ENCODE measurements at regions not wholly inside any gene's neighbourhood (a gene's known extent, or its start where the extent isn't known, plus 50 kb on each side); places are given as distances from the start of the nearest gene placed in this dataset.

GRCh38 chr16:72612718-72613117 lies 435.2 kb downstream of the ZFHX3 start:
- CTCF ChIA-PET (ENCODE audit: partially characterized antibody): interaction anchor here (0.6 to 1.7 kb wide), 2 partner anchors 220 to 993 kb away, joined by 3 to 4 read pairs; no protein-coding TSS in a partner anchor
- H3K23ac ChIP-seq (ENCODE audit: insufficient read length): no peak overlapping the region
- no peak for TF ChIP-seq NANOG (IDR thresholded peaks at IDR 0.05; ENCODE audit: insufficient read depth, low read depth, low read length, poor library complexity, severe bottlenecking)
- TF ChIP-seq CBX8 (IDR thresholded peaks at IDR 0.05; ENCODE audit: borderline replicate concordance, low read depth, low read length): no peak
- no peak for TF ChIP-seq MAFK (IDR thresholded peaks at IDR 0.05; ENCODE audit: low read depth, low read length)
- TF ChIP-seq GTF2F1 (IDR thresholded peaks at IDR 0.05; ENCODE audit: borderline replicate concordance, low read depth, low read length): no peak
- TF ChIP-seq JUND (IDR thresholded peaks at IDR 0.05; ENCODE audit: low read length): no peak

More at GRCh38 chr16:72612718-72613117, 435.2 kb downstream of the ZFHX3 start:
- H2AK5ac ChIP-seq (ENCODE audit: low read depth, low read length): no peak overlapping the region
- no peak overlapping the region for H2BK12ac ChIP-seq (ENCODE audit: low read depth, low read length)
- no peak overlapping the region for H3K9ac ChIP-seq (replicated peaks in 1 of 4; ENCODE audit: extremely low read depth in 1 of 4, low read depth in 3 of 4, low read length in 3 of 4)
- H4K8ac ChIP-seq (ENCODE audit: extremely low read depth, insufficient read depth, low read length): no peak overlapping the region
- no peak overlapping the region for H3K27ac ChIP-seq (ENCODE audit: low read depth, low read length)
- H4K91ac ChIP-seq (replicated peaks; ENCODE audit: insufficient read length, low read length): no peak overlapping the region
- POLR2A ChIA-PET (ENCODE audit: partially characterized antibody): no interaction called here
- no peak overlapping the region for H3K4ac ChIP-seq (replicated peaks; ENCODE audit: insufficient read length, low read depth, low read length)
- H3K4me3 ChIP-seq (ENCODE audit: extremely low read depth in 1 of 4, insufficient read depth in 2 of 4, low read depth in 3 of 4, low read length in 4 of 4): no peak overlapping the region
- H2BK20ac ChIP-seq (ENCODE audit: low read length): no peak overlapping the region
- no peak overlapping the region for H4K5ac ChIP-seq (ENCODE audit: insufficient read length, low read depth, low read length)
- no peak overlapping the region for H3K4me2 ChIP-seq (ENCODE audit: insufficient read depth in 1 of 2, low read depth in 2 of 2, low read length in 2 of 2)
- no peaks in the 10 kb centered on the region for H3K23me2 ChIP-seq (ENCODE audit: low read depth, low read length)
- peaks cover 0 to 3% (median 3%) of the 10 kb centered on the region in 4 experiments; a peak in 3 of 7 replicates for H3K4me1 ChIP-seq (replicated peaks in 1 of 4; ENCODE audit: control insufficient read depth in 3 of 4, insufficient read depth in 4 of 4, low read length in 3 of 4)
- 0 out of 2 replicates have a peak, but pooled peaks cover 2% of the 10 kb centered on the region for H3K79me1 ChIP-seq (ENCODE audit: low read depth, low read length)
- no peaks in the 10 kb centered on the region for H4K20me1 ChIP-seq (replicated peaks in 1 of 2; ENCODE audit: control insufficient read depth in 1 of 2, insufficient read depth in 2 of 2, low read length in 2 of 2)
- FAIRE-seq (no peak), DNase-seq (ENCODE audit: low read depth in 1 of 2, low spot score in 2 of 2) (no peak)
- no peak overlapping the region for H3K14ac ChIP-seq (ENCODE audit: insufficient read length)
- no peaks in the 10 kb centered on the region; a peak in 1 of 4 replicates for H3K9me3 ChIP-seq (ENCODE audit: insufficient read depth in 2 of 2, low read depth in 1 of 2, low read length in 1 of 2)
- no peak overlapping the region for H3K56ac ChIP-seq (replicated peaks; ENCODE audit: insufficient read length, low read depth, low read length)
- no peak overlapping the region for H2BK5ac ChIP-seq (ENCODE audit: low read depth, low read length)
- H3K36me3 ChIP-seq (ENCODE audit: control insufficient read depth in 2 of 4, insufficient read depth in 4 of 4, low read length in 3 of 4): peaks cover 0 to 7% (median 0%) of the 10 kb centered on the region in 4 experiments; a peak in 2 of 8 replicates
- H3K79me2 ChIP-seq (ENCODE audit: control insufficient read depth in 1 of 2, insufficient read depth in 2 of 2, low read length in 2 of 2): peaks cover 0 to 3% of the 10 kb centered on the region in 2 experiments; a peak in 1 of 4 replicates
- no peak overlapping the region for H2BK120ac ChIP-seq (replicated peaks; ENCODE audit: low read depth, low read length)
- H3K27me3 ChIP-seq (replicated peaks in 1 of 4; ENCODE audit: control insufficient read depth in 3 of 4, extremely low read depth in 1 of 4, insufficient read depth in 3 of 4, low read length in 3 of 4): no peaks in the 10 kb centered on the region
- H2AFZ ChIP-seq (ENCODE audit: low read length): no peak overlapping the region
- no peak overlapping the region for H3K18ac ChIP-seq (ENCODE audit: extremely low read depth, low read length)
- H2BK15ac ChIP-seq (ENCODE audit: low read length): no peak overlapping the region
